ENCODE measurements at regions not wholly inside any gene's neighbourhood (a gene's known extent, or its start where the extent isn't known, plus 50 kb on each side); places are given as distances from the start of the nearest gene placed in this dataset. TPM values are rescaled to one million over a fixed set of nuclear protein-coding genes. Genes with fewer than 3 reads are reported as not detected.
"Not testable (repeated sequence)": the region's sequence is repeated elsewhere in the genome, so short reads cannot be mapped to it uniquely, and the experiment has no call there.

- TF ChIP-seq CTCF (IDR thresholded peaks at IDR 0.05; ENCODE audit: insufficient read depth, low read depth, low read length): no peak
- no peak for DNase-seq (ENCODE audit: low read depth)
- no peak overlapping the region for H3K4me3 ChIP-seq (ENCODE audit: low read depth, low read length)
Measured at GRCh38 chr15:79156704-79157375, 66.3 kb upstream of the RASGRF1 start.

GRCh38 chr15:79154483-79155135 is 64.0 kb upstream of the RASGRF1 start:
- TF ChIP-seq CTCF (IDR thresholded peaks at IDR 0.05; ENCODE audit: insufficient read depth, low read depth, low read length): no peak

GRCh38 chr15:79144290-79144689 is 53.7 kb upstream of the RASGRF1 start:
- H3K4me3 ChIP-seq (ENCODE audit: low read depth, low read length); DNase-seq (ENCODE audit: low read depth): not testable (repeated sequence)

More at GRCh38 chr15:79154483-79155135, 64.0 kb upstream of the RASGRF1 start:
- no peak for DNase-seq (ENCODE audit: low read depth)
- H3K4me3 ChIP-seq (ENCODE audit: low read depth, low read length): no peak overlapping the region

GRCh38 chr15:79140846-79141570 is 50.4 kb upstream of the RASGRF1 start:
- DNase-seq (ENCODE audit: low read depth): no peak

More at GRCh38 chr15:79140846-79141570, 50.4 kb upstream of the RASGRF1 start:
- TF ChIP-seq CTCF (IDR thresholded peaks at IDR 0.05; ENCODE audit: insufficient read depth, low read depth, low read length): no peak
- H3K4me3 ChIP-seq (ENCODE audit: low read depth, low read length): no peak overlapping the region

Small RNA genes in the stretch of these regions (small RNA-seq; reads per million reads assigned to genes)
- gene MIR184: not detected
